ENCODE measurements at regions not wholly inside any gene's neighbourhood (a gene's known extent, or its start where the extent isn't known, plus 50 kb on each side); places are given as distances from the start of the nearest gene placed in this dataset.

- no peak for TF ChIP-seq CTCF (IDR thresholded peaks at IDR 0.05 in 4 of 5, conservative IDR thresholded peaks at IDR 0.05 in 1 of 5)
- TF ChIP-seq POLR2A (IDR thresholded peaks at IDR 0.05) = no peak
These were observed 952.7 kb upstream of the KCND2 start for GRCh38 chr7:119320316-119320715.

All from gastrocnemius medialis (tissue), 4 donors.